ENCODE measurements at regions not wholly inside any gene's neighbourhood (a gene's known extent, or its start where the extent isn't known, plus 50 kb on each side); places are given as distances from the start of the nearest gene placed in this dataset.

GRCh38 chr2:8540552-8541055 is 141.3 kb upstream of the ID2 start:
- no peak for TF ChIP-seq POLR2A (IDR thresholded peaks at IDR 0.05)
- TF ChIP-seq, protein P1, sequence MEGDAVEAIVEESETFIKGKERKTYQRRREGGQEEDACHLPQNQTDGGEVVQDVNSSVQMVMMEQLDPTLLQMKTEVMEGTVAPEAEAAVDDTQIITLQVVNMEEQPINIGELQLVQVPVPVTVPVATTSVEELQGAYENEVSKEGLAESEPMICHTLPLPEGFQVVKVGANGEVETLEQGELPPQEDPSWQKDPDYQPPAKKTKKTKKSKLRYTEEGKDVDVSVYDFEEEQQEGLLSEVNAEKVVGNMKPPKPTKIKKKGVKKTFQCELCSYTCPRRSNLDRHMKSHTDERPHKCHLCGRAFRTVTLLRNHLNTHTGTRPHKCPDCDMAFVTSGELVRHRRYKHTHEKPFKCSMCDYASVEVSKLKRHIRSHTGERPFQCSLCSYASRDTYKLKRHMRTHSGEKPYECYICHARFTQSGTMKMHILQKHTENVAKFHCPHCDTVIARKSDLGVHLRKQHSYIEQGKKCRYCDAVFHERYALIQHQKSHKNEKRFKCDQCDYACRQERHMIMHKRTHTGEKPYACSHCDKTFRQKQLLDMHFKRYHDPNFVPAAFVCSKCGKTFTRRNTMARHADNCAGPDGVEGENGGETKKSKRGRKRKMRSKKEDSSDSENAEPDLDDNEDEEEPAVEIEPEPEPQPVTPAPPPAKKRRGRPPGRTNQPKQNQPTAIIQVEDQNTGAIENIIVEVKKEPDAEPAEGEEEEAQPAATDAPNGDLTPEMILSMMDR (IDR thresholded peaks at IDR 0.05), result no peak
